MM.1S (cell line): ENCODE measurements at regions not wholly inside any gene's neighbourhood (a gene's known extent, or its start where the extent isn't known, plus 50 kb on each side); places are given as distances from the start of the nearest gene placed in this dataset.

ENCODE experiments used
- DNase-seq: peaks from one replicate; pipeline ENCODE4 v3.0.0-alpha.2; 2015
- H2AFZ ChIP-seq: fragments of 300-600 bp; sonication (generic); 2 replicates; pipeline ENCODE4 v1.6.0; 2016; ENCODE audit warnings: antibody characterized with exemption, low read length
- H3F3A ChIP-seq: fragments of 300-600 bp; sonication (generic); 2 replicates; pipeline ENCODE4 v1.6.1; 2016; ENCODE audit warnings: mild to moderate bottlenecking, antibody characterized with exemption, low read length, moderate library complexity, mixed read lengths; ENCODE audit not compliant: insufficient read depth
- H3K27ac ChIP-seq: fragments of 300-600 bp; sonication (generic); 2 replicates; pipeline ENCODE4 v1.5.1; 2016; ENCODE audit warnings: mild to moderate bottlenecking, low read length
- H3K27me3 ChIP-seq: fragments of 300-600 bp; sonication (generic); replicated peaks from 2 replicates; pipeline ENCODE4 v1.6.0; 2016; ENCODE audit warnings: low read length; ENCODE audit not compliant: insufficient read depth
- H3K36me3 ChIP-seq: fragments of 300-600 bp; sonication (generic); replicated peaks from 2 replicates; pipeline ENCODE4 v1.6.1; 2016; ENCODE audit warnings: mild to moderate bottlenecking, low read length, mixed read lengths; ENCODE audit not compliant: insufficient read depth
- H3K4me1 ChIP-seq: fragments of 300-600 bp; sonication (generic); 2 replicates; pipeline ENCODE4 v1.6.1; 2016; ENCODE audit warnings: low read length, mixed read lengths
- H3K4me2 ChIP-seq: fragments of 300-600 bp; sonication (generic); 2 replicates; pipeline ENCODE4 v1.6.0; 2016; ENCODE audit warnings: low read depth, low read length
- H3K4me3 ChIP-seq: fragments of 300-600 bp; sonication (generic); 2 replicates; pipeline ENCODE4 v1.5.1; 2016; ENCODE audit warnings: low read length, mixed read lengths
- H3K79me2 ChIP-seq: fragments of 300-600 bp; sonication (generic); 2 replicates; pipeline ENCODE4 v1.6.1; 2016; ENCODE audit warnings: mixed run types, low read length, mixed read lengths
- H3K9ac ChIP-seq: fragments of 300-600 bp; sonication (generic); 2 replicates; pipeline ENCODE4 v1.6.1; 2016; ENCODE audit warnings: low read length, mixed read lengths
- H3K9me2 ChIP-seq: fragments of 300-600 bp; sonication (generic); replicated peaks from 2 replicates; pipeline ENCODE4 v1.6.1; 2016; ENCODE audit warnings: mild to moderate bottlenecking, low read length, mixed read lengths; ENCODE audit not compliant: insufficient read depth
- H3K9me3 ChIP-seq: fragments of 300-600 bp; sonication (generic); replicated peaks from 2 replicates; pipeline ENCODE4 v1.6.1; 2016; ENCODE audit warnings: mild to moderate bottlenecking, low read length, mixed read lengths; ENCODE audit not compliant: insufficient read depth
- H4K20me1 ChIP-seq: fragments of 300-600 bp; sonication (generic); 2 replicates; pipeline ENCODE4 v1.6.1; 2016; ENCODE audit warnings: mild to moderate bottlenecking, low read length, moderate library complexity, mixed read lengths; ENCODE audit not compliant: insufficient read depth
- EZH2 ChIP-seq: fragments of 300-600 bp; sonication (generic); optimal IDR thresholded peaks from 2 replicates; pipeline ENCODE3; 2017; ENCODE audit warnings: low read depth, mild to moderate bottlenecking, antibody characterized with exemption, low read length, mixed read lengths
- EZH2phosphoT487 ChIP-seq: fragments of 300-600 bp; sonication (generic); IDR thresholded peaks from 2 replicates; pipeline ENCODE4 v1.6.1; 2018; ENCODE audit warnings: antibody characterized with exemption, low read length
- TF ChIP-seq, protein P1 (sequence below): fragments of 300-600 bp; sonication (generic); IDR thresholded peaks from 2 replicates; pipeline ENCODE4 v1.5.1; 2016; ENCODE audit warnings: antibody characterized with exemption, low read length, mixed read lengths

DNA sequence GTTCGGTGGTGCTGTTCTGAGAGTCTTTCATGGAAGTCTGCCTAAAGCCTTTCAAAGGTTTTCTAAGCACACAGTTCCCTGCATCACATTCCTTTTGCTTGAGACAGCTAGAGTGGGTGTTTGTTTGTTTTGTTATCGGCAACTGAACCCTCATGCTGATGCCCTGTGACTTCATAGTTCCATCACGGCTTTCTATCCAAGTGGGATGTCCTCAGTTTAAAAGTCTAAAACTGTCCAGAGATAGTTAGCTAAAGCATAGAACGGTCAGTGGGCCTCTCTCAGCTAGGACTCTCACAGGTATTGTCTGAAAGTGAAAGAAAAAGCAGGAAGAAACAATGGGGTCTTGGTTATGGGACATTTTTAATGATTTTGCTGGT, 337.3 kb downstream of the OSR1 start:
- Histone ChIP-seq H3K9ac (no peak overlapping the region), H2AFZ (no peak overlapping the region), H3K4me3 (no peak overlapping the region), H3K27ac (no peak overlapping the region), H3K79me2 (no peaks in the 10 kb centered on the region), H3F3A (no peaks in the 10 kb centered on the region), H3K9me3 (no peaks in the 10 kb centered on the region), H3K9me2 (no peaks in the 10 kb centered on the region), H4K20me1 (no peaks in the 10 kb centered on the region), H3K36me3 (no peaks in the 10 kb centered on the region), H3K4me2 (no peak overlapping the region), H3K27me3 (no peaks in the 10 kb centered on the region), H3K4me1 (no peaks in the 10 kb centered on the region)
- no peak for DNase-seq
- TF ChIP-seq, protein P1, sequence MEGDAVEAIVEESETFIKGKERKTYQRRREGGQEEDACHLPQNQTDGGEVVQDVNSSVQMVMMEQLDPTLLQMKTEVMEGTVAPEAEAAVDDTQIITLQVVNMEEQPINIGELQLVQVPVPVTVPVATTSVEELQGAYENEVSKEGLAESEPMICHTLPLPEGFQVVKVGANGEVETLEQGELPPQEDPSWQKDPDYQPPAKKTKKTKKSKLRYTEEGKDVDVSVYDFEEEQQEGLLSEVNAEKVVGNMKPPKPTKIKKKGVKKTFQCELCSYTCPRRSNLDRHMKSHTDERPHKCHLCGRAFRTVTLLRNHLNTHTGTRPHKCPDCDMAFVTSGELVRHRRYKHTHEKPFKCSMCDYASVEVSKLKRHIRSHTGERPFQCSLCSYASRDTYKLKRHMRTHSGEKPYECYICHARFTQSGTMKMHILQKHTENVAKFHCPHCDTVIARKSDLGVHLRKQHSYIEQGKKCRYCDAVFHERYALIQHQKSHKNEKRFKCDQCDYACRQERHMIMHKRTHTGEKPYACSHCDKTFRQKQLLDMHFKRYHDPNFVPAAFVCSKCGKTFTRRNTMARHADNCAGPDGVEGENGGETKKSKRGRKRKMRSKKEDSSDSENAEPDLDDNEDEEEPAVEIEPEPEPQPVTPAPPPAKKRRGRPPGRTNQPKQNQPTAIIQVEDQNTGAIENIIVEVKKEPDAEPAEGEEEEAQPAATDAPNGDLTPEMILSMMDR, result no peak
- TF ChIP-seq EZH2 (no peak), EZH2phosphoT487 (no peak)

DNA sequence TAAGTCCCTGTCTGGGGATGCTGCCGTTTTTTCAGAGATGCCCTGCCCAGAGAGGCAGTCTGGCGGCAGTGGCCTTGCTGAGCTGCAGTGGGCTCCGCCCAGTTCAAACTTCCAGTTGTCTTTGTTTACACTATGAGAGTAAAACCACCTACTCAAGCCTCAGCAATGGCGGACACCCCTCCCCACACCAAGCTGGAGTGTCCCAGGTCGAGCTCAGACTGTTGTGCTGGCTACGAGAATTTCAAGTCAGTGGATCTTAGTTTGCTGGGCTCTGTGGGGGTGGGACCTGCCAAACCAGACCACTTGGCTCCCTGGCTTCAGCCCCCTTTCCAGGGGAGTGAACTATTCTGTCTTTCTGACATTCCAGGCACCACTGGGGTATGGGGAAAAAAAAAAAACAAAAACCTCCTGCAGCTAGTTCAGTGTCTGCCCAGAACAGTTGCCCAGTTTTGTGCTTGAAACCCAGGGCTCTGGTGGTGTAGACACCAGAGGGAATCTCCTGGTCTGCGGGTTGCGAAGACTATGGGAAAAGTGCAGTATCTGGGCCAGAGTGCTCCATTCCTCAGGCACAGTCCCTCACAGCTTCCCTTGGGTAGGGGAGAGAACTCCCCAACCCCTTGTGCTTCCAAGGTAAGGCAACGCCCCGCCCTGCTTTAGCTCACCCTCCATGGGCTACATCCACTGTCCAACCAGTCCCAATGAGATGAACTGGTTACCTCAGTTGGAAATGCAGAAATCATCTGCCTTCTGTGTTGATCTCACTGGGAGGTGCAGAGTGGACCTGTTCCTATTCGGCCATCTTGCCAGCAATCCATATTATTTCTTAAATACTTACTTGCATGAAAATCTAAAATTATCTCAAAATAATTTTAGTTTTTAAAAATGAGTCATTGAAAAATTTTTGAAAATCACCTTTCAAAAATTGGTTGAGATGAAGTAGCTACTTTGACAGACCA, 338.0 kb downstream of the OSR1 start:
- Histone ChIP-seq H3K27me3 (no peaks in the 10 kb centered on the region), H3K36me3 (no peaks in the 10 kb centered on the region), H3K4me1 (no peaks in the 10 kb centered on the region), H3K9ac (no peak overlapping the region), H3K27ac (no peak overlapping the region), H3K9me2 (no peaks in the 10 kb centered on the region), H3K9me3 (no peaks in the 10 kb centered on the region), H3K4me2 (no peak overlapping the region), H3F3A (no peaks in the 10 kb centered on the region), H2AFZ (no peak overlapping the region), H3K79me2 (no peaks in the 10 kb centered on the region), H4K20me1 (no peaks in the 10 kb centered on the region), H3K4me3 (no peak overlapping the region)
- no peak for DNase-seq
- no peak for TF ChIP-seq EZH2
- TF ChIP-seq, protein P1, result no peak

GRCh38 chr2:19009510-19009909, 348.9 kb downstream of the OSR1 start:
- Histone ChIP-seq H3K27ac (no peak overlapping the region), H3K9ac (no peak overlapping the region), H3K36me3 (no peaks in the 10 kb centered on the region), H3F3A (no peaks in the 10 kb centered on the region), H4K20me1 (no peaks in the 10 kb centered on the region), H3K9me2 (no peaks in the 10 kb centered on the region), H3K9me3 (no peaks in the 10 kb centered on the region), H3K79me2 (no peaks in the 10 kb centered on the region), H3K4me1 (no peaks in the 10 kb centered on the region), H2AFZ (no peak overlapping the region), H3K27me3 (no peaks in the 10 kb centered on the region), H3K4me3 (no peak overlapping the region), H3K4me2 (no peak overlapping the region)
- TF ChIP-seq EZH2phosphoT487 (no peak), EZH2 (no peak)
- TF ChIP-seq, protein P1, result no peak
- no peak for DNase-seq
